NCI-H345 treated with DMSO at 0.1 percent for 48 hours (cell line): ENCODE measurements at regions not wholly inside any gene's neighbourhood (a gene's known extent, or its start where the extent isn't known, plus 50 kb on each side); places are given as distances from the start of the nearest gene placed in this dataset.
A peak's percentile ranks its signal among the peaks of the same experiment; 100 is the strongest.
"Not testable (repeated sequence)": the region's sequence is repeated elsewhere in the genome, so short reads cannot be mapped to it uniquely, and the experiment has no call there.

Experiments used
- DNase-seq: peaks from one replicate; lab custom pipeline; 2025; ENCODE audit not compliant: unreplicated experiment; lab: John Stamatoyannopoulos, UW

DNA sequence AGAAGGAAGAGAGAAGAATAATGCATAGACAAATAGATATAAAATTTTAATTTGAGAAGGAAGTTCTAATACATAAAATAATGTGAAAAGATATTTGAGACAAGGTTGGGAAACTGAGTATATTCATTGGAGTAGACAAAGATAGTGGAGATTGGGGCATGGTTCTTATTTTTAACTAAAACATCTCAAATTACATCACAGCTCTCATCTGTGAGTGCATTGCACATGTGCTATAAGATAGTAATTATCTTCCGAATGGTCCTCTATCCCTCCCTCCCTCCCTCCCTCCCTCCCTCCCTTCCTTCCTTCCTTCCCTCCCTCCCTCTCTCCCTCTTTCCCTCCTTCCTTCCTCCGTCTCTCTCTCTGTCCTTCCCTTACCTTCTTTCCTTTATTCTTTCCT is 1104.0 kb upstream of the FLRT2 start:
- no peak for DNase-seq

DNA sequence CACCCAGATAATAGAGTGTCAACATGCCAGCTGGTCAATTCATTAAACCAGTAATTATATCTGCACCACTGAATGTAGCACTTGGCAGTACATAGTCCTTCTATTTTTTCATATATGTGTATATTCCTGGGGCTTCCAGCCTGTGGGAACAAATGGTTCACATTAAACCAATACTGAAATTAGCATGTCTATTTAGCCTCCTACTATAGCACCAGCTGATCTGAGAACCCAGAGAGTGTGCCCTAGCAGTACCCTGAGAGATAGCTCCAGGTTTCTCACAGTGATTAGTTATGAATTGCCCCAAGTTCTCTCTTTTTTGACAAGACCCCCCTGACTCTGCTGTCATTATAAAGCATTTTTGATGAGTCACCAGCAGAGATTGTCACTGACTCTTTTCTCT is 1097.3 kb upstream of the FLRT2 start:
- no peak for DNase-seq

DNA sequence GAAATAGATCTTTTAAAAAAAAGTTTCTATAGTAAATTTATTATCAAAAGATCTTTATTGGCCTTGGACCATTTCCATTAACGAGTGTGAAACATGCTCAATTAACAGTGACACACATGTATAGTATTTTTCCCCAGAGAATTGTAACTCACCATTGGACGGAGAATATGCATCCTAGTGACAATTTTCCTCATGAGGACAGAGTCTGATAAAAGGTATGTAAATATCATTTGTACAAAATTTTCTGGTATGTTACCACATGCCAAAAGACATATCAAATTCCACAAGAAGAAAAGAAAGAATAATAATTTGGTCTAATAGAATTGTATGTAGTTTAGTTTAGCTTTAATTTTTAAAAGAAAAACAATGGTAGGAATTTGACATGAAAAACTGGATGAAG is 1096.0 kb upstream of the FLRT2 start:
- DNase-seq: no peak

DNA sequence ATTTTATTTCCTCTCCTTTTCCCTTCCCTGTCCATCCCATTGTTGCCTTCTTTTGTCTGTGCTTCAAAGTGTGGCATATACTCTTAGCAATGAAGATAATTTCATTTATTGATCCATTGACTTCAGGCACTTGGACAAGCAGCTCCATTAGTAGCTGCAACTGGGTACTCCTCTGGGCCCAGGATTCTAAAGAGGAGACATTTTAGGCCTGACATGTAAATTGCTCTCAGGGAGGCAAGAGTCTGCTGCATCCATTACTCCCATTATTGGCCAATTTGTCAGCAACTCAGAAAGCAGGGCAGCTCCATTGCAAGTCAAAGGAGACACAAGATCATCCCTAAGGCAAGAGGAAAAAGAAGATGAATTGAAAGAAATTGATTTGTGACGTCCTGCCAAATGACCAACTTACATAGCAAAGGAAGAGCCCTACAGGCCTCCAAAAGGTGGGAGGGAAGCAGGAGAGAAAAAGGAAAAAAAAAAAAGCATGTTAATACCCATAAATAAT is 1094.1 kb upstream of the FLRT2 start:
- no peak for DNase-seq

DNA sequence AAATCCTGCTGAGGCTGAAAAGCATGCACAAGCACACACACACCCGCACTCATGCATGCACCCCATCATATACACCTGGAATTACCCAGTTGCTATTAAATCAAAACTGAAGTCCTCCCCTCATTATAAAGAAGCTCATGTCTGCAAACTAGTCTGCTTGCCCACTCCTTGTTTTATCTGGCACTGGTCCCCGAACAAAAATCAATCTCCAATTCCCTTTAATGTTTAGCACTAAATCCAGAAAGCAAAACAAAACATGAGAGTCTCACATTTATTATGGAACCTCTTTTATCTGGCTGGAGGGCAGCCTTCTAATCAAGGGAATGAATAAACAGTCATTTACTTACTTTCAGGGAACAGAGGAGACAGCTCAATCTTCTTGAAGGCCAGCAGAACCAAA is 1093.4 kb upstream of the FLRT2 start:
- no peak for DNase-seq

DNA sequence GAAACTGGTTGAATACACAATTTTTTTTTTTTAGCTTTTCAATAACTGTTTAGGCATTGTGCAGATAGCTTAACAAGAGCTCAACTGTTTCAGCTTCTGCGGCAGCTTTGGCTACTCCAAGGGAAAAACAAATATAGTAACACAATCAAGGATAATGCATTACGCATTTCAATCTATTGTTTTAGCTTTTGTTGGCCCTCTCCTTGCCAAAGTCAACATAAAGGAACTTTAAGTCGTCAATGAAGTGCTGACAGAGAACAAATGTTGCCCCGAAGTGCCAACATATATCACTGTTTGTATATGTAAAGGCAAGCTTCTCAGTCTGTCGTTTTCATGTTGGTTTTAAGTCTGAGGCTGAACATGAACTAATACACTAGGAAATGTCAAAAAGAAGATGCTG is 1087.4 kb upstream of the FLRT2 start:
- peak; percentile 88 for DNase-seq

DNA sequence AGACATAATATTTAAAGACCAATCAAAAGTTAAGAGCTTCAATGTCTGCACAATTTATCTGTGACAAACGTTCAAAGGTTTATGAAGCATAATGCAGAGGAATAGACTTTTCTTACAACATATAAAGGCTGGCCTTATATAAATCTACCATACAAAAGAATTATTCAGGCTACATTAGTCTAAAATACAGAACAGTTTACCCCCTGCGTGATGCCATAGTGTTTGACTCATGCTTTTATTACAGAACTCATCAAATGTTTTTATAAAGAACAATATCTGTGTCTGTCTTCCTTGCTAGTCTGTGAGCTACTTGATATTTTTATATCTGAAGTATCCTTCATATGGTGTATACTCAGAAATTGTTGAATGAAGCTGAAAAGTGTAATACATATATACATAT is 1084.5 kb upstream of the FLRT2 start:
- no peak for DNase-seq

DNA sequence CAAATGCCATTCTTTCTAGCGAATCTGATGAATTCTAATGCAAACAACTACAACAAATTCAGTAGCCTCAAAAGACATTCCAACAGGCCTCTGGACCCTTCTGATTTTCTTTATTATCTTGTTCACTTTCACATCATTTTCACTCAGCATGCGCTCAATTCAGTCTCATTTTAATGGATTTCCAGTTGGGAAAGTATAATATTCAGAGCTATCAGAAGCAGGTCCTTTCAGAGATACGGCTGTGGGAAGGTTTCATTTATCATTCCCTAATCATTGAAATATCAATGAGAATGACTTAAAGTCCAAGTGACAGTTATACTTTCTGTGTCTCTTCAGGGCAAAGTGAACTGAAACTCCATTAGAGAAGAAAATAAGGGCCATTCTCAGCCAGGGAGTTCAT is 1083.7 kb upstream of the FLRT2 start:
- DNase-seq: no peak

DNA sequence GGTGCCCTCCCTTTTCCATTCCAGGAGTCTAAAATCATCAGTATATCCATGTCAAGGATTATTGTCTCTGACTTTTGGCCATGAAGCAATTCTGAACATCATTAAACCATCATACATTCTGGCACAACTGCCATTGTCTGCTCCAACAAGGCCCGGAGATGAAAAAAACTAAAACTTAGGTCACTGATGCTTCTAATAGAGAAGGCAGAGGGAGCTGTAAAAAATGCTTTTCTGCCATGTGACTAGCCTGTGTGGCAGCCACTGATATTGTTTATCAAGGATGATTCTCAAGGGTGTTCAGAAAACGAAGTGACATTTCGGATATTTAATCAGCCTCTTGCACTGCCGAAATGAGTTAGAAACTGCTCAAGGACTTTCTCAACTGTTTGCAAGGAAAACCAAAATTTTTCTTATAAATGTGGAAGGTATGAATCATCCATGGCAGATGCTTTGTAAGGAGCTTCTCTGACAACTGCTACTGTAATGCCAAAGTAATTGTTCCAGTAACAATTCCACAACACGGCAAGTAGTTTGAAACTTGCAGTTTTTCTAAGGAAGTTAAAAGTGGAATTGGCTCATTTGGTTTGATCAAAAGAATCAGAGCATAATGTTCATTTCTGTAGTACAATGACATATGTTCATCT is 1076.5 kb upstream of the FLRT2 start:
- no peak for DNase-seq

DNA sequence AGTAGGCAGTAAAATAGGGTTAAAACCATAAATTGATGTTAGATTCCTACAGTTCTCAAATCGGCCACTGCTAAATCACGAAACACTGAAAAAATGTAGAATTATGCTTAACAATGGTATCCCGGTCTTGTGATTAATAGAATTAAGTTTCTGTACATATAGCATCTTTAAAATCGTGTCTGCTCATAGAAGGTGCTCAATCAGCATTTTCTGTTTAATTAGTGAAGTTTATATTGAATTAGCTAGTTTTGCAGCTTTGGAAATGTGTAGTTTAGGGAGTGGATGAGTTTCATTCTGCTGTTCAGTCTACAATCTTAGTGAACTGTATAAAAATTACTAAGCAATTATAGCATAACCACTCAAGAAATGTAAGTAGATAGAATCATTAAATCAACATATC is 1075.8 kb upstream of the FLRT2 start:
- DNase-seq: no peak

DNA sequence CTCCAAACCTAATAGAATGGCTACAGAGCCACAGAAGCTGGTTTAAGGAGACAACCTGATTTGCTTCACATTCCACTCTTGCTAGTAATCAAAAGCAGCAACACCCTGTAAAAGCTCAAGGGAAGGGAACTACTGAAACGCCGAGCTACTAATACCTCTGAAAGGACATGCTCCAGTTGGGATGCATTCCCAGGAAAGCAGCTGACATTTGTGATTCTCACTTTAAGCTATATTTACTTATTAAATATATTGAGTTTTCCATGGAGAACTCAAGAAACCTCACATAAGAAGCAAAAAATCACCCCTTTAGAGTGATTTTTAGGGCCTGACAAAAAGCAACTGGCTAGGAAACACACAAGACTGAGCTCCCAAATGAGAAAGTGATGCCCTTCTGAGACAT is 1073.0 kb upstream of the FLRT2 start:
- no peak for DNase-seq

DNA sequence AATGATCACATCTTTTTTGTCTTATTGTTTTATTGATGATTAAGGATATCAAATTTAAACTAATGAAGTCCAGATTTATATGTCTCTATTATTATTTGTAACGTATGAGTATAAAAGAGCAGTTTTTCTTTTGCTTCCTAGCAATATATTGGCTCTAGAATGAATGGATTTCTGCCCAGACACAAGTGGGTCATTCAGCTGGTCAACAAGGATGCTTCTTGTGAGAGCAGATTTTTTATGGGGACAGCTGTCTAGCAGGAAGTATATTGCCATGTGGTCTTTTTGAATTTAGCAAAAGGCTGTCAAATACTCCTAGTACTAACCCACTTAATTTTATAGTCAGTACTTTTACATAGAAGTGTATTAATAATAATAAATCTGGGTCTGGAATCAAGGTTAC is 1071.1 kb upstream of the FLRT2 start:
- DNase-seq: no peak

DNA sequence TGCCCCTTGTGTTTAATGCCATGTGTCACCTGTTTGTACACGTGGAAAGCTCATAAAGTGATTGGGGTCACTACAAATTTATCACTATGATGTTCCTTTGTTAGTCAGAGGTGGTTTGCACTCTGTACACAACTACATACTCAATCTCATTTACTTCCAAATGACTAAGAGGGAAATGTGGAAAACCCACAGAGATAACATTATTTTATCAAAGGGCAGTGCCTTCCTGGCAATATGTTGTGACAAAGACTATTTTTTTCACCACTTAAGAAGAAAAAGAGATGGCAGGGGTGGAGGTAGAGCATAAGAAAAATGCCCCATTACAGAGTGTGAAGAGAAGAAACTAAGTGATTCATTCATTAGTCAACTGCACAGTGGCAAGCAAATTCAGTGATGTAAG is 1064.1 kb upstream of the FLRT2 start:
- no peak for DNase-seq

DNA sequence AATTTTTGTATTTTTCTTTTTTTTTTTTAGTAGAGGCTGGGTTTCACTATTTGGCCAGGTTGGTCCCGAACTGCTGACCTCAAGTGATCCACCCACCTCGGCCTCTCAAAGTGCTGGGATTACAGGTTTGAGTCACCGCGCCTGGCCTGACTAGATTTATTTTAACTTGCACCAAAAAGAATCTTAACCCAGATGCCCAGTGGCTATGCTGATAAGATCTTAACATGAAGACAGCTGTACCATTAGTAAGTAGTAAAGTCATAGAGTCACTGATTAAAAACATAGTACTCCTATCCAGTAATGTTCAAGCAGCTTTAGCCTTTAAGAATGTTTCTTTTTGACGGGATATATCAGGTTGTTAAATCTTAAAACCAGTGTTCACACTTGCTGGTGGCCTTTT is 1061.8 kb upstream of the FLRT2 start:
- DNase-seq: no peak

DNA sequence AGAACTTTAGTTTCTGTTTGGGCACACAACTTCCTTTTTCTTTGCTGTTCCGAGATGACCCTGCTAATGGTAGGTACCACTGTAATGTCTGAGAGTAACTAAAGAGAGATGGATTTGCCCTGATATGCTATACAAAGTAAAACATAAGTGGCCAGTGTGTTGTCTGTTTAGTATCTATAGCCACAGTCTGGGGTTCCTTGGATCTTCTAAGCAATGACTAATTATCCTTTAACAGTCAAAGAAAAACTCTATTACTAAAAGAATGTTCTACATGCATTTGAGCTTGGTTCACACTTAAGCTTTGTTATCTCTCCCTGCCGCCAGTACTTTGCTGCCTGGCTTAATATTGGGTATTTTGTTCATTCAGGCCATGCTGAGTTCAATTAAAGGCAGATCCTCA is 1051.9 kb upstream of the FLRT2 start:
- DNase-seq: no peak

DNA sequence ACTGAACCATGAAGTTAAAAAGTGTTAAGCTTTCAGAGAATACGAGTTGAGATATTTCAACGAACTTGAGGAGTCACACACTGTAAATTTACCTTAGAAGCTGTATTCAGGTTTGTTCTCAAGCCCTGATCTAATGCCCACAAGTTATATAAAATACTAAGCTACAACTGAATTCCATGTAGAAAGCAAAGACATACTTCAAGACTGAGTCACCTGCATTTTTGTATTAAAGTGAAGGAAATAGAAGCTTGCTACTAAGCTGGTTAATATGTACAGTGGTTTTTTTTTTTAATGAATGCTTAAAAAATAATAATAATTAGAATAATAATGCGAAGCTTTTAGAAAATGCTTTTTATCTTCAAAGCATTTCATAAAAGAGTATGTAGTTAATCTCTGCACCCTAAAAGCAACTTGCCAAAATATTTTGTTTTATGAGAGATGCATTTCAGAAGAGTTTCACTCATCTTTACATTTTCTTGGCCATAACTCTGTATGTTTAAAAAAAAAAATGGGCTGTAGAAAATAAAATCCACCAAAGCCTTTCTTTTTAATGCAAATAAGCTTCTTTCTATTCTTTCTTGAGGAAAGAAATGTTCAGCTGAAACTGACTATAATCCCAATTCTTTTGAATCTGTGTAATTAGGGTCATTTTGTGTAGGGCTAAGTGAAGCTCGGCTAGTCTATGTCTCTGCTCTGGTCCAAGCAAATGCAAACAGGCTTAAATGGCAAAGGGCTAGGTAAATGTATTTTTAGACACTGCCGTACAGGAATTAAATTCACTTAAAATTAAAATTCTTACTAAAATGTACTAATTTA is 1047.5 kb upstream of the FLRT2 start:
- DNase-seq: no peak

DNA sequence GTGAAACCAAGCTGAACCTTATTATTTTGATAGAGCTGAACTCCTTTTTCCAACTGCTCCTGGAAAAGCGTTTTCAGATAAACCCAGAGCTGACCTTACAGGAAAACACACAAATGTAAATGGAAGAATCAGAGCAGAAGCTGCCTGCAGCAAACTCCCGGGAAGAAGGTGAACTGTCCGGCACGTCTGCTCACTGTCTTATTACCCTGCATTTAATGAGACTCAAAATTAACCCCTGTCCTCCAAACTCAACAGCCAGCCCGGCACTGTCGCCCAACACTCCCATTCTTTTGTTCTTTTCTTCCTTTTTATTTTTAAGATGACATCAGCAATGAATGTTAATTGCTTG is 1046.9 kb upstream of the FLRT2 start:
- DNase-seq: no peak

DNA sequence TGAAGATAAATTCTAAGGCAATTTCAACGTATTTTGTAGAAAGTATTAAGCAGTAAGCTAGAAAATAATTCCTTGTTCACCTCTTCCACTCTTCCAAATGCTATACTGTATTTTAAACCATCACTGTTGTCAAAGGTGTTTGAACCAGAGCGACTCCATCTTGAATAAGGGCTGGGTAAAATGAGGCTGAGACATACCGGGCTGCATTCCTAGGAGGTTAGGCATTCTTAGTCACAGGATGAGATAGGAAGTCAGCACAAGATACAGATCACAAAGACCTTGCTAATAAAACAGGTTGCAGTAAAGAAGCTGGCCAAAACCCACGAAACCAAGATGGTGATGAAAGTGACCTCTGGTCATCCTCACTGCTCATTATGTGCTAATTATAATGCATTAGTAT is 1045.7 kb upstream of the FLRT2 start:
- DNase-seq: not testable (repeated sequence)

DNA sequence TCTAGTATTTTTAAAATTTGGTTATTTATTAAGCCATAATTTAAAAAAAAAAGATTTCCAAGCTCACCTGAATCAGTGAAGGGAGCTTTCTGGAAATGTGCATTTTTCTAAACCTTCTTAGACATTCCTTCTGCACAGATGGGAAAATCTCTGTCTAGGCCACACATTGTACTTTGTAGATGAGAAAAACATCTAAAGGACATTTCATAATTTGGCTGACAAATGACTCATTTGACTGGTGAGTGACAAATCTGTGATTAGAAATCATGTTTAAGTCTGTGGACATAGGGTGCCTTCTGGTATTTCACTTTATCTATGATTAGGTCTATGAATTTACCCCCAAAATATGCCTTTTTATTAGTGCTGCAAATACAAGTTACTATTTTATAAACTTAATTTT is 1044.9 kb upstream of the FLRT2 start:
- DNase-seq: no peak

DNA sequence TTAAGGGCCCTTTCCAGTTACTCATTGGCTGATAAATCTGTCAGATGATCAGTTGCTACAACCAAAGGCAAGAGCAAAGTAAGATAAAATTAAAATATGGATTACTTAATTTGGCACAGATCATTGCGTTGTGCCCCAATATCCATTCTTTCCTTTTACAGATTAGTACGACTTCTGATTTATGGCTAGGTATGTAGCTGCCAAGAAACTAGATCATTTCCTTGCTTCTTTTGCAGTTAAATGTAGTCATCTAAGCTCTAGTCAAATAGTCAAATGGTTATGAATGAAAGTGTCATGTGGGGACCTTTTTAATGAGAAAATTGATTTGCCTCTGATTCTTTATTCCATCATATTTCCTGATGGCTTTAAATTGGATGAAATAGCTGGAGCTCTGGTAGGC is 1039.9 kb upstream of the FLRT2 start:
- no peak for DNase-seq

DNA sequence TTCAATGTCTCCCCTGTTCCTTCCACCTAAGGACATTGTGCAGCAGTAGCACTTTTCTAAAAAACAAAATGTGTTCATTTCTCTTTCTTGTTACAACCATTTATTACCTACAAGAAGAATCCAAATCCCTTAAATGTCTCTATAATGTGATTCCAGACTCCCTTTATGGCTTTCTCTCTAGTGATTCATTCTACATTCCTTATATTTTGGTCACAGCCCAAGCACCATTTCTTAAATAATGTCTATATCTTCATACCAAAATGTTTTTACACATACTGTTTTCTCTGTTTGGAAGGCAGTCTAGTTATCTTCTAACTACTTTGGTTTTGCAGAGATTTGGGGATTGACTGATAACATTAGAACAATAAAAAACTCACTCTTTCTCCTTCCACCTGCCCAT is 1037.3 kb upstream of the FLRT2 start:
- DNase-seq: no peak

DNA sequence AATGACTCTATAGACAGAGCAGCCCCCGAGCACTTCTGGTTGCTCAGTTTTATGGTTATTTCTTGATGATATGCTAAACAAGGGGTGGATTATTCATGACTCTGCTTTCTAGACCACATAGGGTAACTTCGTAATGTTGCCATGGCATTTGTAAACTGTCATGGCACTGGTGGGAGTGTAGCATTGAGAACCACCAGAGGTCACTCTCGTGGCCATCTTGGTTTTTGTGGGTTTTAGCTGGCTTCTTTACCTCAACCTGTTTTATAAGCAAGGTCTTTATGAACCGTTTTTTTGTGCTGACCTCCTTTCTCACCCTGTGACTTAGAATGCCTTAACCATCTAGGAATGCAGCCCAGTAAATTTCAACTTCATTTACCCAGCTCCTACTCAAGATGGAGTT is 1036.2 kb upstream of the FLRT2 start:
- DNase-seq: no peak

DNA sequence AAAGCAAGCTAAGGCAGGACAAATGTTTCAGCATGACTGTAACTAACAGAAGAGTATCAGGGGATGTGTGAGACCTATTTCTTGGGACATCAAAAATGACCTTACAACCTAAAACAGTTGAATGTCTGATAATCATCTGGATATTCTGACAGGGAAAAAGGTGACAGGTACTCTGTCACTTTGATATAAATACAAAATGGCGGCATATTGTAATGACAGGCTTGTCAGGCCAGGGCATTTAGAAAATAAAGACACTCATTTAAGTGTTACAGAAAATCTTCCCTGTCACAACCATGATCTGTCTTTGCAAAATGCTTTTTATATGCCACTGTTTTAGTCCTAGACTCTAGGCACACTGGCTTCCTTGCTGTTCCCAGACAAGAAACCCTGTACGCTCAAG is 1033.3 kb upstream of the FLRT2 start:
- no peak for DNase-seq
